ENCODE measurements at regions not wholly inside any gene's neighbourhood (a gene's known extent, or its start where the extent isn't known, plus 50 kb on each side); places are given as distances from the start of the nearest gene placed in this dataset.
"Not testable (repeated sequence)": the region's sequence is repeated elsewhere in the genome, so short reads cannot be mapped to it uniquely, and the experiment has no call there.

- no peak for DNase-seq (ENCODE audit: low spot score)
Observed at GRCh38 chr9:13941714-13942113, 372.2 kb downstream of the NFIB start.

- no peak for DNase-seq (ENCODE audit: low spot score)
Observed at GRCh38 chr9:13939701-13940490, 374.0 kb downstream of the NFIB start.

- DNase-seq (ENCODE audit: low spot score), result no peak
Observed at GRCh38 chr9:13939134-13939533, 374.8 kb downstream of the NFIB start.

- no peak for DNase-seq (ENCODE audit: low spot score)
Observed at GRCh38 chr9:13934416-13934815, 379.5 kb downstream of the NFIB start.

- no peak for DNase-seq (ENCODE audit: low spot score)
Observed at GRCh38 chr9:13933268-13933656, 380.7 kb downstream of the NFIB start.

GRCh38 chr9:13932528-13933267 lies 381.2 kb downstream of the NFIB start:
- no peak for DNase-seq (ENCODE audit: low spot score)

- no peak for DNase-seq (ENCODE audit: low spot score)
Observed at GRCh38 chr9:13929013-13929412, 384.9 kb downstream of the NFIB start.

GRCh38 chr9:13923381-13923780 lies 390.6 kb downstream of the NFIB start:
- no peak for DNase-seq (ENCODE audit: low spot score)

- DNase-seq (ENCODE audit: low spot score), result no peak
Observed at GRCh38 chr9:13920557-13920956, 393.4 kb downstream of the NFIB start.

- no peak for DNase-seq (ENCODE audit: low spot score)
Observed at GRCh38 chr9:13919401-13919800, 394.5 kb downstream of the NFIB start.

GRCh38 chr9:13917534-13917933 lies 396.4 kb downstream of the NFIB start:
- DNase-seq (ENCODE audit: low spot score), result no peak

- no peak for DNase-seq (ENCODE audit: low spot score)
Observed at GRCh38 chr9:13915591-13916301, 398.2 kb downstream of the NFIB start.

- no peak for DNase-seq (ENCODE audit: low spot score)
Observed at GRCh38 chr9:13915131-13915530, 398.8 kb downstream of the NFIB start.

- no peak for DNase-seq (ENCODE audit: low spot score)
Observed at GRCh38 chr9:13911473-13911872, 402.5 kb downstream of the NFIB start.

GRCh38 chr9:13907842-13908241 lies 406.1 kb downstream of the NFIB start:
- DNase-seq (ENCODE audit: low spot score), result not testable (repeated sequence)

GRCh38 chr9:13904746-13905145 lies 409.2 kb downstream of the NFIB start:
- DNase-seq (ENCODE audit: low spot score), result no peak

- DNase-seq (ENCODE audit: low spot score), result no peak
Observed at GRCh38 chr9:13904311-13904710, 409.6 kb downstream of the NFIB start.

- DNase-seq (ENCODE audit: low spot score), result no peak
Observed at GRCh38 chr9:13902286-13903066, 411.5 kb downstream of the NFIB start.

GRCh38 chr9:13901176-13901575 lies 412.8 kb downstream of the NFIB start:
- DNase-seq (ENCODE audit: low spot score), result no peak

GRCh38 chr9:13900449-13900848 lies 413.5 kb downstream of the NFIB start:
- no peak for DNase-seq (ENCODE audit: low spot score)

- DNase-seq (ENCODE audit: low spot score), result no peak
Observed at GRCh38 chr9:13899924-13900323, 414.0 kb downstream of the NFIB start.

GRCh38 chr9:13898957-13899356 lies 415.0 kb downstream of the NFIB start:
- no peak for DNase-seq (ENCODE audit: low spot score)

Data from SW480 (cell line).